ENCODE measurements at regions not wholly inside any gene's neighbourhood (a gene's known extent, or its start where the extent isn't known, plus 50 kb on each side); places are given as distances from the start of the nearest gene placed in this dataset.

GRCh38 chr10:123301077-123301857 is 147.1 kb downstream of the BUB3 start:
- TF ChIP-seq, protein P1, sequence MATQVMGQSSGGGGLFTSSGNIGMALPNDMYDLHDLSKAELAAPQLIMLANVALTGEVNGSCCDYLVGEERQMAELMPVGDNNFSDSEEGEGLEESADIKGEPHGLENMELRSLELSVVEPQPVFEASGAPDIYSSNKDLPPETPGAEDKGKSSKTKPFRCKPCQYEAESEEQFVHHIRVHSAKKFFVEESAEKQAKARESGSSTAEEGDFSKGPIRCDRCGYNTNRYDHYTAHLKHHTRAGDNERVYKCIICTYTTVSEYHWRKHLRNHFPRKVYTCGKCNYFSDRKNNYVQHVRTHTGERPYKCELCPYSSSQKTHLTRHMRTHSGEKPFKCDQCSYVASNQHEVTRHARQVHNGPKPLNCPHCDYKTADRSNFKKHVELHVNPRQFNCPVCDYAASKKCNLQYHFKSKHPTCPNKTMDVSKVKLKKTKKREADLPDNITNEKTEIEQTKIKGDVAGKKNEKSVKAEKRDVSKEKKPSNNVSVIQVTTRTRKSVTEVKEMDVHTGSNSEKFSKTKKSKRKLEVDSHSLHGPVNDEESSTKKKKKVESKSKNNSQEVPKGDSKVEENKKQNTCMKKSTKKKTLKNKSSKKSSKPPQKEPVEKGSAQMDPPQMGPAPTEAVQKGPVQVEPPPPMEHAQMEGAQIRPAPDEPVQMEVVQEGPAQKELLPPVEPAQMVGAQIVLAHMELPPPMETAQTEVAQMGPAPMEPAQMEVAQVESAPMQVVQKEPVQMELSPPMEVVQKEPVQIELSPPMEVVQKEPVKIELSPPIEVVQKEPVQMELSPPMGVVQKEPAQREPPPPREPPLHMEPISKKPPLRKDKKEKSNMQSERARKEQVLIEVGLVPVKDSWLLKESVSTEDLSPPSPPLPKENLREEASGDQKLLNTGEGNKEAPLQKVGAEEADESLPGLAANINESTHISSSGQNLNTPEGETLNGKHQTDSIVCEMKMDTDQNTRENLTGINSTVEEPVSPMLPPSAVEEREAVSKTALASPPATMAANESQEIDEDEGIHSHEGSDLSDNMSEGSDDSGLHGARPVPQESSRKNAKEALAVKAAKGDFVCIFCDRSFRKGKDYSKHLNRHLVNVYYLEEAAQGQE (IDR thresholded peaks at IDR 0.05; ENCODE audit: insufficient replicate concordance, low read depth): no peak
- TF ChIP-seq, protein P2, sequence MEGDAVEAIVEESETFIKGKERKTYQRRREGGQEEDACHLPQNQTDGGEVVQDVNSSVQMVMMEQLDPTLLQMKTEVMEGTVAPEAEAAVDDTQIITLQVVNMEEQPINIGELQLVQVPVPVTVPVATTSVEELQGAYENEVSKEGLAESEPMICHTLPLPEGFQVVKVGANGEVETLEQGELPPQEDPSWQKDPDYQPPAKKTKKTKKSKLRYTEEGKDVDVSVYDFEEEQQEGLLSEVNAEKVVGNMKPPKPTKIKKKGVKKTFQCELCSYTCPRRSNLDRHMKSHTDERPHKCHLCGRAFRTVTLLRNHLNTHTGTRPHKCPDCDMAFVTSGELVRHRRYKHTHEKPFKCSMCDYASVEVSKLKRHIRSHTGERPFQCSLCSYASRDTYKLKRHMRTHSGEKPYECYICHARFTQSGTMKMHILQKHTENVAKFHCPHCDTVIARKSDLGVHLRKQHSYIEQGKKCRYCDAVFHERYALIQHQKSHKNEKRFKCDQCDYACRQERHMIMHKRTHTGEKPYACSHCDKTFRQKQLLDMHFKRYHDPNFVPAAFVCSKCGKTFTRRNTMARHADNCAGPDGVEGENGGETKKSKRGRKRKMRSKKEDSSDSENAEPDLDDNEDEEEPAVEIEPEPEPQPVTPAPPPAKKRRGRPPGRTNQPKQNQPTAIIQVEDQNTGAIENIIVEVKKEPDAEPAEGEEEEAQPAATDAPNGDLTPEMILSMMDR (IDR thresholded peaks at IDR 0.05; ENCODE audit: insufficient read depth, low read length): no peak
- TF ChIP-seq POLR2AphosphoS5 (IDR thresholded peaks at IDR 0.05; ENCODE audit: low read depth) (no peak), GABPA (IDR thresholded peaks at IDR 0.05; ENCODE audit: low read depth) (no peak), SPI1 (IDR thresholded peaks at IDR 0.05; ENCODE audit: borderline replicate concordance, low read depth) (no peak)
